Prostate gland (tissue), 2 donors: ENCODE measurements at regions not wholly inside any gene's neighbourhood (a gene's known extent, or its start where the extent isn't known, plus 50 kb on each side); places are given as distances from the start of the nearest gene placed in this dataset.

Source experiments
- CTCF ChIP-seq, 4 experiments: fragments of 200-600 bp in 2 of 4; fragments of 450-650 bp in 2 of 4; sonication (generic) in 2 of 4; IDR thresholded peaks; 1 replicate in 3 of 4; 2 replicates in 1 of 4; pipeline ENCODE4 v1.5.1; 2016 to 2019; ENCODE audit warnings: antibody characterized with exemption in 4 of 4, mild to moderate bottlenecking in 2 of 4, moderate library complexity in 2 of 4
- POLR2A ChIP-seq: fragments of 450-650 bp; IDR thresholded peaks from one replicate; pipeline ENCODE4 v1.6.1; 2016; ENCODE audit warnings: antibody characterized with exemption, mild to moderate bottlenecking

- TF ChIP-seq POLR2A = no peak
- no peak for TF ChIP-seq CTCF (IDR thresholded peaks at IDR 0.05)
Measured at GRCh38 chr5:60229691-60230185, 336.2 kb upstream of the PDE4D start.
